Activated naive CD4-positive, alpha-beta T cell treated with anti-CD3 and anti-CD28 coated beads for 36 hours (primary cell): ENCODE measurements at regions not wholly inside any gene's neighbourhood (a gene's known extent, or its start where the extent isn't known, plus 50 kb on each side); places are given as distances from the start of the nearest gene placed in this dataset.

Source experiments
- CTCF ChIA-PET: fragments of 350-600 bp; sonication (Branson Sonifier 250); formaldehyde crosslinking; loops from one replicate; lab custom pipeline; 2021; ENCODE audit warnings: antibody characterized with exemption; lab: Charles Lee
- DNase-seq: peaks from one replicate; pipeline ENCODE4 v3.0.0-alpha.2; 2020
- H3K27ac Mint-ChIP-seq: one replicate; pipeline ENCODE4 v1.8.0; 2021; ENCODE audit warnings: mild to moderate bottlenecking, mixed read lengths
- H3K27me3 Mint-ChIP-seq: one replicate; pipeline ENCODE4 v1.8.0; 2021; ENCODE audit warnings: low read depth, mixed read lengths
- H3K36me3 Mint-ChIP-seq: one replicate; pipeline ENCODE4 v1.8.0; 2021; ENCODE audit warnings: low read depth, mixed read lengths
- H3K4me1 Mint-ChIP-seq: one replicate; pipeline ENCODE4 v1.8.0; 2021; ENCODE audit warnings: low read depth, mixed read lengths
- H3K4me3 Mint-ChIP-seq: one replicate; pipeline ENCODE4 v1.8.0; 2021; ENCODE audit warnings: mild to moderate bottlenecking, moderate library complexity, mixed read lengths
- H3K9me3 Mint-ChIP-seq: one replicate; pipeline ENCODE4 v1.8.0; 2021; ENCODE audit warnings: mixed read lengths
- intact Hi-C: fragments of 100-400 bp; cut with micrococcal nuclease; formaldehyde crosslinking; loops from one replicate; pipeline ENCODE4 v1.15.1; 2023

GRCh38 chr1:239493811-239494414 is 107.5 kb downstream of the CHRM3 start:
- Mint-ChIP-seq H3K36me3 (no peaks in the 10 kb centered on the region), H3K27me3 (no peaks in the 10 kb centered on the region), H3K9me3 (peaks cover 2% of the 10 kb centered on the region), H3K27ac (no peak overlapping the region), H3K4me3 (no peak overlapping the region), H3K4me1 (no peaks in the 10 kb centered on the region)
- CTCF ChIA-PET = no interaction called here
- intact Hi-C loops = no loop called here
- DNase-seq = no peak

DNA sequence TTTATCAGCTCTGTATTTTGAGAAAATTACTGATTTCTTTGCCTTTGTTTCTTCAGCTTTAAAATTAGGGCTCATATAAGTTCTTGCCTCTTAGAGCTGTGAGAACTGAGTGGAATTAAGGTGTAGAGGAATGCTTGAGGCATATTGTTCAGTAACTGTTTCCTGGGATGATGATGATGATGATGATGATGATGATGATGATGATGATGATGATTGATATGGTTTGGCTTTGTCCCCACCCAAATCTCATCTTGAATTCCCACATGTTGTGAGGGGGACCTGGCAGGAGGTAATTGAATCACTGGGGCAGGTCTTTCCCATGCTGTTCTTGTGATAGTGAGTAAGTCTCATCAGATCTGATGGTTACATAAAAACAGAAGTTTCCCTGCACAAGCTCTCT is 118.7 kb downstream of the CHRM3 start:
- CTCF ChIA-PET = interaction anchor here (0.7 kb wide), 1 partner anchor 24 kb away, joined by 3 read pairs; no protein-coding TSS in a partner anchor
- peaks cover 10% of the 10 kb centered on the region for H3K4me1 Mint-ChIP-seq
- intact Hi-C loops = no loop called here
- H3K9me3 Mint-ChIP-seq = peaks cover 28% of the 10 kb centered on the region
- H3K36me3 Mint-ChIP-seq = peaks cover 9% of the 10 kb centered on the region
- H3K27me3 Mint-ChIP-seq = no peaks in the 10 kb centered on the region
- no peak overlapping the region for H3K27ac Mint-ChIP-seq
- no peak overlapping the region for H3K4me3 Mint-ChIP-seq
- DNase-seq = no peak

DNA sequence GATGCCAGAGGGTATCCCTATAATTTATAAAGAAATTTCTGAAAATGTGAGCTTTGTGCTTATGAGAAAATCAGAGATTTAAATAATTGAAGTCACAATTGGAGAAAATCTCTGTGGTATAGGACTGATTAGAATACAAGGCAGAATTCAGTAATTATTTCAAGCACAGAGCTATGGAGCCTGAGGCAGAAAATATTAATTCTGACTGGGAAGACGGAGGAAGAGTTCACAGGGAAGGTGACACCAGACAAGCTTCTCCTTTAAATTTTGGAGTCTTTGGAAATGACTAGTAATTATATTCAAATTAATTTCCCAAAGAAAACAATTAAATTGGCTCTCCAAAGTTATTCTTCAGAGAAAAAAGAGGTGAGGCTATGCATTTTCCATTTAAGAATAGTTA is 121.5 kb downstream of the CHRM3 start:
- peaks cover 28% of the 10 kb centered on the region for H3K9me3 Mint-ChIP-seq
- intact Hi-C loops = no loop called here
- H3K36me3 Mint-ChIP-seq = peaks cover 9% of the 10 kb centered on the region
- no peak overlapping the region for H3K27ac Mint-ChIP-seq
- no peak overlapping the region for H3K4me3 Mint-ChIP-seq
- no peaks in the 10 kb centered on the region for H3K27me3 Mint-ChIP-seq
- peaks cover under 1% of the 10 kb centered on the region for H3K4me1 Mint-ChIP-seq
- DNase-seq = no peak
- CTCF ChIA-PET = no interaction called here

- Mint-ChIP-seq H3K9me3 (peaks cover 7% of the 10 kb centered on the region), H3K27me3 (no peaks in the 10 kb centered on the region), H3K4me1 (no peaks in the 10 kb centered on the region), H3K4me3 (no peak overlapping the region), H3K27ac (no peak overlapping the region), H3K36me3 (peaks cover 5% of the 10 kb centered on the region)
- intact Hi-C loops = no loop called here
- no peak for DNase-seq
- CTCF ChIA-PET = no interaction called here
Observed at GRCh38 chr1:239511875-239512274, 125.5 kb downstream of the CHRM3 start.

- no peak for DNase-seq
- Mint-ChIP-seq H3K4me3 (no peak overlapping the region), H3K36me3 (no peaks in the 10 kb centered on the region), H3K4me1 (no peaks in the 10 kb centered on the region), H3K27ac (no peak overlapping the region), H3K27me3 (no peaks in the 10 kb centered on the region), H3K9me3 (no peaks in the 10 kb centered on the region)
- intact Hi-C loops = no loop called here
- CTCF ChIA-PET = no interaction called here
Observed at GRCh38 chr1:239516579-239516978, 130.2 kb downstream of the CHRM3 start.

DNA sequence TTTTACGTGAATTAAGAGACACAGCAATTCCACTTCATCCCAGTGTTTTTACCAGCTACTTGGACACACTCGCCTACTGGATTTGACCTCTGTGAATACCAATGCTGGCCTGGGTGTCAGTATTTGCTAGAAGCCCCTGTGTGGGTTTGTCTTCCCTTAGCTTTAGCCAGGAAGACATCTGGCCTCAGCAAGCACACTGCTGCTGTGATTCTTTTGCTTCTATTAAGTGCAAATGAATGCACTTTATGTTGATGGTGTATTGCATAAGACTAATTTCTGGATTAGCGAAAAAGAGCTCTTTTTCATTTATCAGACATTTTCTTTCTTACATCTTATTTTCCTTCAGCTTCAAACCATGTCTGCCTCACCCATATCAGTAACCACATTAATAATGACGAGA is 140.0 kb downstream of the CHRM3 start:
- no peak for DNase-seq
- Mint-ChIP-seq H3K27me3 (no peaks in the 10 kb centered on the region), H3K9me3 (no peaks in the 10 kb centered on the region), H3K4me1 (no peaks in the 10 kb centered on the region), H3K4me3 (no peak overlapping the region), H3K36me3 (no peaks in the 10 kb centered on the region), H3K27ac (no peak overlapping the region)
- intact Hi-C loops = no loop called here
- CTCF ChIA-PET = no interaction called here

GRCh38 chr1:239527051-239527693 is 140.8 kb downstream of the CHRM3 start:
- CTCF ChIA-PET = no interaction called here
- H3K27ac Mint-ChIP-seq = no peak overlapping the region
- no peaks in the 10 kb centered on the region for H3K36me3 Mint-ChIP-seq
- H3K4me1 Mint-ChIP-seq = no peaks in the 10 kb centered on the region
- H3K9me3 Mint-ChIP-seq = no peaks in the 10 kb centered on the region
- intact Hi-C loops = no loop called here
- no peak overlapping the region for H3K4me3 Mint-ChIP-seq
- no peak for DNase-seq
- H3K27me3 Mint-ChIP-seq = no peaks in the 10 kb centered on the region

DNA sequence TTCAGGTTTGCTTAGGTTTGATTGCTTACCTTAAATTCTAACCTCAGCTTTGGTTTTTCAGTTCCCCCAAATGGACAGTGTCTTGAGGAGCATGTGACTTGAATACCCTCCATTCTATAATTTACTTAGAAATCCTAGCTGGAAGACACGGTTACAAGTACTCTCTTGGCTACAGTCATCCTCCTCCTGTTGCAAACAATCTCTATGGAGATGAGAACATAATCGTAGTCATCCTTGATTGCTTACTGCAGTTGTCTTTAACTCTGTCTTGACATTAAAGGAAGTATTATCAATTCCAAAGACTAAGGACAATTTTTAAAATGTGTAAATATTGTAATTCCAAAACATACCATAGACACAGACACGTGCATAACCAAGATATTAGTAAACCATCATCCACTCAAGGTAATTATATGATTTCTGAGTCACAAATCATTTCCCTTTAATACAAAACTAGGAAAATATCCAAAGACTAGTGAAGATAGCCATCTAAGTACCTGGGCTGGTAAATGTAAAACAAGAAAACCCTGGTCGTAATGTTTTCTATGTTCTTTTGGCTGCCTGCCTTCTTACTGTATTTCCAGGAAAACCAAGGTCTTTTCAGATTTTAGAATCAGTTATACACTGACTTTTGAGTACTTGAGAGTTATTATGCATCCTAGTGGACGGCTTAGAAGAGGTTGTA is 149.9 kb downstream of the CHRM3 start:
- no peak for DNase-seq
- H3K4me1 Mint-ChIP-seq = no peaks in the 10 kb centered on the region
- no peaks in the 10 kb centered on the region for H3K36me3 Mint-ChIP-seq
- H3K9me3 Mint-ChIP-seq = no peaks in the 10 kb centered on the region
- CTCF ChIA-PET = no interaction called here
- intact Hi-C loops = no loop called here
- H3K4me3 Mint-ChIP-seq = no peak overlapping the region
- no peak overlapping the region for H3K27ac Mint-ChIP-seq
- H3K27me3 Mint-ChIP-seq = no peaks in the 10 kb centered on the region

DNA sequence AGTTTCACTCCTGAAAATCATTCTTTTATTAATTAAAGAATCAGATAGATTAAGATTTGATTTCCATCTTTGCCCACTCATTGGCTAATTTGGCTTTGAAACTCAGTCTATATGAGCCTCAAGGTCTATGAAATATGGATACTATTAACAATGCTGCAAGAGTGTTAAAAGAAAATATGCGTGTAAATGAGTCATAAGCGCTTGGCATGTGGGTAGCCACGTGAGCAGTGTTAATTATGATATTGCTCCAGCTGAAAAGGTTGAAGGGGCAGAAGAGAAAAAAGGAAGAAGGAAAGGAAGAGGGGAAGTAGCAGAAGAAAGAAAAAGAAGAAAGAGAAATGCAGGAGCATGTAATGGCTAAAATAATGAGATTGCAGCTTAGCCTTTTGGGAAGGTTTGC is 151.4 kb downstream of the CHRM3 start:
- Mint-ChIP-seq H3K9me3 (no peaks in the 10 kb centered on the region), H3K4me1 (no peaks in the 10 kb centered on the region), H3K27ac (no peak overlapping the region), H3K27me3 (no peaks in the 10 kb centered on the region), H3K4me3 (no peak overlapping the region), H3K36me3 (no peaks in the 10 kb centered on the region)
- intact Hi-C loops = no loop called here
- DNase-seq = no peak
- CTCF ChIA-PET = interaction anchor here (0.7 kb wide), 1 partner anchor 70 kb away, joined by 3 read pairs; no protein-coding TSS in a partner anchor

- Mint-ChIP-seq H3K4me3 (no peak overlapping the region), H3K9me3 (no peaks in the 10 kb centered on the region), H3K36me3 (no peaks in the 10 kb centered on the region), H3K4me1 (no peaks in the 10 kb centered on the region), H3K27ac (no peak overlapping the region), H3K27me3 (no peaks in the 10 kb centered on the region)
- DNase-seq = no peak
- CTCF ChIA-PET = interaction anchor here (0.7 kb wide), 1 partner anchor 70 kb away, joined by 3 read pairs; no protein-coding TSS in a partner anchor
- intact Hi-C loops = no loop called here
Observed at GRCh38 chr1:239538239-239538988, 152.0 kb downstream of the CHRM3 start.

- CTCF ChIA-PET = no interaction called here
- H3K27ac Mint-ChIP-seq = no peak overlapping the region
- DNase-seq = no peak
- no peak overlapping the region for H3K4me3 Mint-ChIP-seq
- intact Hi-C loops = no loop called here
- H3K4me1 Mint-ChIP-seq = no peaks in the 10 kb centered on the region
- H3K9me3 Mint-ChIP-seq = no peaks in the 10 kb centered on the region
- H3K27me3 Mint-ChIP-seq = no peaks in the 10 kb centered on the region
- H3K36me3 Mint-ChIP-seq = no peaks in the 10 kb centered on the region
Observed at GRCh38 chr1:239539051-239539450, 152.7 kb downstream of the CHRM3 start.

GRCh38 chr1:239539812-239540211 is 153.4 kb downstream of the CHRM3 start:
- H3K36me3 Mint-ChIP-seq = no peaks in the 10 kb centered on the region
- CTCF ChIA-PET = no interaction called here
- H3K4me3 Mint-ChIP-seq = no peak overlapping the region
- no peak overlapping the region for H3K27ac Mint-ChIP-seq
- H3K4me1 Mint-ChIP-seq = no peaks in the 10 kb centered on the region
- H3K9me3 Mint-ChIP-seq = no peaks in the 10 kb centered on the region
- DNase-seq = no peak
- no peaks in the 10 kb centered on the region for H3K27me3 Mint-ChIP-seq
- intact Hi-C loops = no loop called here
